ENCODE measurements at regions not wholly inside any gene's neighbourhood (a gene's known extent, or its start where the extent isn't known, plus 50 kb on each side); places are given as distances from the start of the nearest gene placed in this dataset.

- H3K9ac ChIP-seq (ENCODE audit: low read depth in 1 of 2, low read length in 2 of 2), result no peak overlapping the region
- H3K36me3 ChIP-seq (ENCODE audit: control insufficient read depth in 2 of 2, insufficient read depth in 2 of 2, low read length in 2 of 2), result no peaks in the 10 kb centered on the region
- no peak overlapping the region for H3K4me3 ChIP-seq (ENCODE audit: low read length in 2 of 2)
- no peaks in the 10 kb centered on the region for H3K27me3 ChIP-seq (ENCODE audit: control insufficient read depth in 2 of 2, insufficient read depth in 2 of 2, low read length in 2 of 2)
- no peaks in the 10 kb centered on the region for H3K4me1 ChIP-seq (ENCODE audit: control insufficient read depth in 2 of 2, insufficient read depth in 2 of 2, low read length in 2 of 2)
- H3K9me3 ChIP-seq (ENCODE audit: control insufficient read depth in 2 of 2, low read length in 2 of 2), result no peaks in the 10 kb centered on the region
- no peak overlapping the region for H3K27ac ChIP-seq (ENCODE audit: low read depth in 2 of 2, low read length in 2 of 2)
Observed at GRCh38 chr13:76153239-76153638, 517.1 kb downstream of the LMO7 start.

- Histone ChIP-seq H3K4me3 (ENCODE audit: low read length in 2 of 2) (no peak overlapping the region), H3K4me1 (ENCODE audit: control insufficient read depth in 2 of 2, insufficient read depth in 2 of 2, low read length in 2 of 2) (no peaks in the 10 kb centered on the region), H3K27me3 (ENCODE audit: control insufficient read depth in 2 of 2, insufficient read depth in 2 of 2, low read length in 2 of 2) (no peaks in the 10 kb centered on the region), H3K9me3 (ENCODE audit: control insufficient read depth in 2 of 2, low read length in 2 of 2) (no peaks in the 10 kb centered on the region), H3K36me3 (ENCODE audit: control insufficient read depth in 2 of 2, insufficient read depth in 2 of 2, low read length in 2 of 2) (no peaks in the 10 kb centered on the region), H3K9ac (ENCODE audit: low read depth in 1 of 2, low read length in 2 of 2) (no peak overlapping the region), H3K27ac (ENCODE audit: low read depth in 2 of 2, low read length in 2 of 2) (no peak overlapping the region)
Observed at GRCh38 chr13:76148926-76149325, 512.8 kb downstream of the LMO7 start.

GRCh38 chr13:76148374-76148773 is 512.2 kb downstream of the LMO7 start:
- Histone ChIP-seq H3K36me3 (ENCODE audit: control insufficient read depth in 2 of 2, insufficient read depth in 2 of 2, low read length in 2 of 2) (no peaks in the 10 kb centered on the region), H3K4me3 (ENCODE audit: low read length in 2 of 2) (no peak overlapping the region), H3K9ac (ENCODE audit: low read depth in 1 of 2, low read length in 2 of 2) (no peak overlapping the region), H3K27ac (ENCODE audit: low read depth in 2 of 2, low read length in 2 of 2) (no peak overlapping the region), H3K4me1 (ENCODE audit: control insufficient read depth in 2 of 2, insufficient read depth in 2 of 2, low read length in 2 of 2) (no peaks in the 10 kb centered on the region), H3K27me3 (ENCODE audit: control insufficient read depth in 2 of 2, insufficient read depth in 2 of 2, low read length in 2 of 2) (no peaks in the 10 kb centered on the region), H3K9me3 (ENCODE audit: control insufficient read depth in 2 of 2, low read length in 2 of 2) (no peaks in the 10 kb centered on the region)

GRCh38 chr13:76132532-76132931 is 496.4 kb downstream of the LMO7 start:
- no peaks in the 10 kb centered on the region for H3K36me3 ChIP-seq (ENCODE audit: control insufficient read depth in 2 of 2, insufficient read depth in 2 of 2, low read length in 2 of 2)
- no peaks in the 10 kb centered on the region for H3K27me3 ChIP-seq (ENCODE audit: control insufficient read depth in 2 of 2, insufficient read depth in 2 of 2, low read length in 2 of 2)
- no peak overlapping the region for H3K9ac ChIP-seq (ENCODE audit: low read depth in 1 of 2, low read length in 2 of 2)
- no peak overlapping the region for H3K27ac ChIP-seq (ENCODE audit: low read depth in 2 of 2, low read length in 2 of 2)
- H3K4me1 ChIP-seq (ENCODE audit: control insufficient read depth in 2 of 2, insufficient read depth in 2 of 2, low read length in 2 of 2), result no peaks in the 10 kb centered on the region
- no peak overlapping the region for H3K4me3 ChIP-seq (ENCODE audit: low read length in 2 of 2)
- no peaks in the 10 kb centered on the region for H3K9me3 ChIP-seq (ENCODE audit: control insufficient read depth in 2 of 2, low read length in 2 of 2)

- Histone ChIP-seq H3K27ac (ENCODE audit: low read depth in 2 of 2, low read length in 2 of 2) (no peak overlapping the region), H3K36me3 (ENCODE audit: control insufficient read depth in 2 of 2, insufficient read depth in 2 of 2, low read length in 2 of 2) (no peaks in the 10 kb centered on the region), H3K27me3 (ENCODE audit: control insufficient read depth in 2 of 2, insufficient read depth in 2 of 2, low read length in 2 of 2) (no peaks in the 10 kb centered on the region), H3K9ac (ENCODE audit: low read depth in 1 of 2, low read length in 2 of 2) (no peak overlapping the region), H3K4me3 (ENCODE audit: low read length in 2 of 2) (no peak overlapping the region), H3K9me3 (ENCODE audit: control insufficient read depth in 2 of 2, low read length in 2 of 2) (no peaks in the 10 kb centered on the region), H3K4me1 (ENCODE audit: control insufficient read depth in 2 of 2, insufficient read depth in 2 of 2, low read length in 2 of 2) (no peaks in the 10 kb centered on the region)
Observed at GRCh38 chr13:76131551-76131950, 495.4 kb downstream of the LMO7 start.

GRCh38 chr13:76129305-76130000 is 493.3 kb downstream of the LMO7 start:
- H3K9me3 ChIP-seq (ENCODE audit: control insufficient read depth in 2 of 2, low read length in 2 of 2), result no peaks in the 10 kb centered on the region
- no peaks in the 10 kb centered on the region for H3K27me3 ChIP-seq (ENCODE audit: control insufficient read depth in 2 of 2, insufficient read depth in 2 of 2, low read length in 2 of 2)
- no peak overlapping the region for H3K27ac ChIP-seq (ENCODE audit: low read depth in 2 of 2, low read length in 2 of 2)
- no peak overlapping the region for H3K4me3 ChIP-seq (ENCODE audit: low read length in 2 of 2)
- H3K9ac ChIP-seq (ENCODE audit: low read depth in 1 of 2, low read length in 2 of 2), result no peak overlapping the region
- no peaks in the 10 kb centered on the region for H3K4me1 ChIP-seq (ENCODE audit: control insufficient read depth in 2 of 2, insufficient read depth in 2 of 2, low read length in 2 of 2)
- H3K36me3 ChIP-seq (ENCODE audit: control insufficient read depth in 2 of 2, insufficient read depth in 2 of 2, low read length in 2 of 2), result no peaks in the 10 kb centered on the region

GRCh38 chr13:76127922-76128321 is 491.8 kb downstream of the LMO7 start:
- Histone ChIP-seq H3K36me3 (ENCODE audit: control insufficient read depth in 2 of 2, insufficient read depth in 2 of 2, low read length in 2 of 2) (no peaks in the 10 kb centered on the region), H3K27ac (ENCODE audit: low read depth in 2 of 2, low read length in 2 of 2) (no peak overlapping the region), H3K4me1 (ENCODE audit: control insufficient read depth in 2 of 2, insufficient read depth in 2 of 2, low read length in 2 of 2) (no peaks in the 10 kb centered on the region), H3K4me3 (ENCODE audit: low read length in 2 of 2) (no peak overlapping the region), H3K9ac (ENCODE audit: low read depth in 1 of 2, low read length in 2 of 2) (no peak overlapping the region), H3K27me3 (ENCODE audit: control insufficient read depth in 2 of 2, insufficient read depth in 2 of 2, low read length in 2 of 2) (no peaks in the 10 kb centered on the region), H3K9me3 (ENCODE audit: control insufficient read depth in 2 of 2, low read length in 2 of 2) (no peaks in the 10 kb centered on the region)

- Histone ChIP-seq H3K9me3 (ENCODE audit: control insufficient read depth in 2 of 2, low read length in 2 of 2) (no peaks in the 10 kb centered on the region), H3K27ac (ENCODE audit: low read depth in 2 of 2, low read length in 2 of 2) (no peak overlapping the region), H3K27me3 (ENCODE audit: control insufficient read depth in 2 of 2, insufficient read depth in 2 of 2, low read length in 2 of 2) (no peaks in the 10 kb centered on the region), H3K4me1 (ENCODE audit: control insufficient read depth in 2 of 2, insufficient read depth in 2 of 2, low read length in 2 of 2) (no peaks in the 10 kb centered on the region), H3K36me3 (ENCODE audit: control insufficient read depth in 2 of 2, insufficient read depth in 2 of 2, low read length in 2 of 2) (no peaks in the 10 kb centered on the region), H3K9ac (ENCODE audit: low read depth in 1 of 2, low read length in 2 of 2) (no peak overlapping the region), H3K4me3 (ENCODE audit: low read length in 2 of 2) (no peak overlapping the region)
Observed at GRCh38 chr13:76123548-76123947, 487.4 kb downstream of the LMO7 start.

GRCh38 chr13:76116751-76117360 is 480.7 kb downstream of the LMO7 start:
- no peak overlapping the region for H3K9ac ChIP-seq (ENCODE audit: low read depth in 1 of 2, low read length in 2 of 2)
- H3K27ac ChIP-seq (ENCODE audit: low read depth in 2 of 2, low read length in 2 of 2), result no peak overlapping the region
- H3K4me1 ChIP-seq (ENCODE audit: control insufficient read depth in 2 of 2, insufficient read depth in 2 of 2, low read length in 2 of 2), result no peaks in the 10 kb centered on the region
- H3K4me3 ChIP-seq (ENCODE audit: low read length in 2 of 2), result no peak overlapping the region
- no peaks in the 10 kb centered on the region for H3K9me3 ChIP-seq (ENCODE audit: control insufficient read depth in 2 of 2, low read length in 2 of 2)
- H3K36me3 ChIP-seq (ENCODE audit: control insufficient read depth in 2 of 2, insufficient read depth in 2 of 2, low read length in 2 of 2), result no peaks in the 10 kb centered on the region
- H3K27me3 ChIP-seq (ENCODE audit: control insufficient read depth in 2 of 2, insufficient read depth in 2 of 2, low read length in 2 of 2), result no peaks in the 10 kb centered on the region

GRCh38 chr13:76106763-76107162 is 470.6 kb downstream of the LMO7 start:
- Histone ChIP-seq H3K9ac (ENCODE audit: low read depth in 1 of 2, low read length in 2 of 2) (no peak overlapping the region), H3K4me3 (ENCODE audit: low read length in 2 of 2) (no peak overlapping the region), H3K36me3 (ENCODE audit: control insufficient read depth in 2 of 2, insufficient read depth in 2 of 2, low read length in 2 of 2) (no peaks in the 10 kb centered on the region), H3K27ac (ENCODE audit: low read depth in 2 of 2, low read length in 2 of 2) (no peak overlapping the region), H3K4me1 (ENCODE audit: control insufficient read depth in 2 of 2, insufficient read depth in 2 of 2, low read length in 2 of 2) (no peaks in the 10 kb centered on the region), H3K9me3 (ENCODE audit: control insufficient read depth in 2 of 2, low read length in 2 of 2) (no peaks in the 10 kb centered on the region), H3K27me3 (ENCODE audit: control insufficient read depth in 2 of 2, insufficient read depth in 2 of 2, low read length in 2 of 2) (no peaks in the 10 kb centered on the region)
